ENCODE measurements at regions not wholly inside any gene's neighbourhood (a gene's known extent, or its start where the extent isn't known, plus 50 kb on each side); places are given as distances from the start of the nearest gene placed in this dataset.

GRCh38 chr14:97777622-97778355 lies 980.6 kb downstream of the VRK1 start:
- Mint-ChIP-seq H3K9me3 (no peaks in the 10 kb centered on the region; the same call in 1 of the 2 replicates), H3K36me3 (no peaks in the 10 kb centered on the region), H3K27ac (no peak overlapping the region), H3K27me3 (ENCODE audit: low read depth) (no peaks in the 10 kb centered on the region), H3K4me1 (no peaks in the 10 kb centered on the region), H3K4me3 (no peak overlapping the region)
- TF ChIP-seq TCF7 (CRISPR knock-in tag; IDR thresholded peaks at IDR 0.05; ENCODE audit: low read depth) (no peak), STAT6 (CRISPR knock-in tag; conservative IDR thresholded peaks at IDR 0.05; ENCODE audit: low read depth) (no peak), ZNF281 (CRISPR knock-in tag; IDR thresholded peaks at IDR 0.05) (no peak), FOXP1 (CRISPR knock-in tag; IDR thresholded peaks at IDR 0.05; ENCODE audit: borderline replicate concordance) (no peak), GTF2I (CRISPR knock-in tag; conservative IDR thresholded peaks at IDR 0.05) (no peak), NR2C2 (CRISPR knock-in tag; IDR thresholded peaks at IDR 0.05) (no peak), ZSCAN18 (CRISPR knock-in tag; IDR thresholded peaks at IDR 0.05) (no peak), ZNF532 (CRISPR knock-in tag; IDR thresholded peaks at IDR 0.05; ENCODE audit: borderline replicate concordance) (no peak), ATF6 (CRISPR knock-in tag; IDR thresholded peaks at IDR 0.05) (no peak), SMAD3 (CRISPR knock-in tag; IDR thresholded peaks at IDR 0.05; ENCODE audit: borderline replicate concordance) (no peak), NR1H2 (CRISPR knock-in tag; IDR thresholded peaks at IDR 0.05) (no peak), ELF4 (CRISPR knock-in tag; IDR thresholded peaks at IDR 0.05; ENCODE audit: low read depth) (no peak), MAX (CRISPR knock-in tag; IDR thresholded peaks at IDR 0.05) (no peak), RELA (CRISPR knock-in tag; IDR thresholded peaks at IDR 0.05; ENCODE audit: borderline replicate concordance) (no peak), CTCF (IDR thresholded peaks at IDR 0.05) (no peak), ERG (CRISPR knock-in tag; IDR thresholded peaks at IDR 0.05) (no peak), TP53 (CRISPR knock-in tag; IDR thresholded peaks at IDR 0.05) (no peak), PREB (CRISPR knock-in tag; IDR thresholded peaks at IDR 0.05; ENCODE audit: borderline replicate concordance) (no peak)
- ATAC-seq: no peak
- DNase-seq (ENCODE audit: low spot score): no peak
- ChIA-PET POLR2A (no interaction called here), CTCF (no interaction called here)

Measured in WTC11 (cell line).